ENCODE measurements at regions not wholly inside any gene's neighbourhood (a gene's known extent, or its start where the extent isn't known, plus 50 kb on each side); places are given as distances from the start of the nearest gene placed in this dataset.

DNA sequence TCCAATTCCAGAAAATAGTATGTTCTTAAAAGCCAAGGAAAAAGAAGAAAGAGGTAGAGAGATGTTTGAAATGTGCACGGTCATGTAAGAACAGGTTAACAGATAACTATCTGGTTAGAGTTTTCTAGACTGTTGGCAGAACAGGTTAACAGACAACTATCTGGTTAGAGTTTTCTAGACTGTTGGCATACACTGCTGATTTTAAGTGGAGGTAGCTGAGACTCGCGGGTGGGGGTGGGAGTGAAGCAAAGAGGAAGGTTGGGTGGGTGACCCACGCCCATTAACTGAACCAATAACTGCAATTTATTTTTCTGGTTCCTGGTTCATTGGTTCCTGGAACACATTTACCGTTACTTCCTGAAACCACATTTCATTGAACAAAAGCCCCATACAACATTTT, 157.5 kb downstream of the ELOVL4 start:
- in situ Hi-C loops (cut with MboI; ENCODE audit: low sequenced_read_pairs, unreplicated experiment), result no loop called here
- TF ChIP-seq, protein P1, sequence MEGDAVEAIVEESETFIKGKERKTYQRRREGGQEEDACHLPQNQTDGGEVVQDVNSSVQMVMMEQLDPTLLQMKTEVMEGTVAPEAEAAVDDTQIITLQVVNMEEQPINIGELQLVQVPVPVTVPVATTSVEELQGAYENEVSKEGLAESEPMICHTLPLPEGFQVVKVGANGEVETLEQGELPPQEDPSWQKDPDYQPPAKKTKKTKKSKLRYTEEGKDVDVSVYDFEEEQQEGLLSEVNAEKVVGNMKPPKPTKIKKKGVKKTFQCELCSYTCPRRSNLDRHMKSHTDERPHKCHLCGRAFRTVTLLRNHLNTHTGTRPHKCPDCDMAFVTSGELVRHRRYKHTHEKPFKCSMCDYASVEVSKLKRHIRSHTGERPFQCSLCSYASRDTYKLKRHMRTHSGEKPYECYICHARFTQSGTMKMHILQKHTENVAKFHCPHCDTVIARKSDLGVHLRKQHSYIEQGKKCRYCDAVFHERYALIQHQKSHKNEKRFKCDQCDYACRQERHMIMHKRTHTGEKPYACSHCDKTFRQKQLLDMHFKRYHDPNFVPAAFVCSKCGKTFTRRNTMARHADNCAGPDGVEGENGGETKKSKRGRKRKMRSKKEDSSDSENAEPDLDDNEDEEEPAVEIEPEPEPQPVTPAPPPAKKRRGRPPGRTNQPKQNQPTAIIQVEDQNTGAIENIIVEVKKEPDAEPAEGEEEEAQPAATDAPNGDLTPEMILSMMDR (IDR thresholded peaks at IDR 0.05; ENCODE audit: borderline replicate concordance, control extremely low read depth, extremely low read depth, insufficient read depth, missing control alignments), result no peak
- no peak for DNase-seq (ENCODE audit: low spot score)

DNA sequence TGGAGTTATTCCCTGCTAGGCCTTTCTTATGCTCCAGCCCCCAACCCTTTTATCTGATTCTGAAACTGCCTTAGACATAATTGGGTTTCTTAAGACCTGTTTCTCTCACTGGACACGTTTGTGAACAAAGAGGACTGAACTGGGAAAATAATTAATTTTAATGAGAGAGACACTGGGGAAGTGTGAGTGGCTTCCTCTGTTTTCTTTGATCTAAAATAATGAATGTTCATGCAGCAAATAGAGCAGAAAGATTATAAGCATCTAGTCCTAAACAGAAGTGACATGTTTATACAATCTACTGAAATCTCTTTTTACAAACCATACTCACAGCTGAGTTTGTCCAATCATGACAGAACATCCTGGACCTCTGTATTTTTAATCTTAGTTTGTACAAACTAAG, 157.6 kb downstream of the SH3BGRL2 start:
- no peak for DNase-seq (ENCODE audit: low spot score)
- TF ChIP-seq, protein P1 (IDR thresholded peaks at IDR 0.05; ENCODE audit: borderline replicate concordance, control extremely low read depth, extremely low read depth, insufficient read depth, missing control alignments), result no peak
- in situ Hi-C loops (cut with MboI; ENCODE audit: low sequenced_read_pairs, unreplicated experiment), result no loop called here

DNA sequence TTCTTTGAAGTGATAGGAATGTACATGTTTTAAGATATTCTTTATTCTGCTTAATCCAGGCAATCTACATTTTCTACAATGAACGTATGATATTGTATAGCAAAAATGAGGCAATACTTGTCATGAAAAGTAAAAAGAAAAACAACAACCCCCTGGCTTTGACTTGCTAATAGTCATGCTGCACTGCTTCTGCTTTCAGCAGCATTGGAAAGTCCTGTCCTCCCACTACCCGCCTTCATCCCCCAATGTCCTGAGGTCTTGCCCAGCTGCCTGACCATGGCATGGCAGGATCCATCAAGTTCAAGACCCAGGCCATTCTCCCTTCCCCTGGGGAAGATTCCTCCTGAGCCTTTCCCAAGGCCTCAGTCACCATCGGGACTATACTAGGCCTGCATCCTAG, 156.5 kb downstream of the SH3BGRL2 start:
- TF ChIP-seq, protein P1 (IDR thresholded peaks at IDR 0.05; ENCODE audit: borderline replicate concordance, control extremely low read depth, extremely low read depth, insufficient read depth, missing control alignments), result no peak
- in situ Hi-C loops (cut with MboI; ENCODE audit: low sequenced_read_pairs, unreplicated experiment), result no loop called here
- no peak for DNase-seq (ENCODE audit: low spot score)

DNA sequence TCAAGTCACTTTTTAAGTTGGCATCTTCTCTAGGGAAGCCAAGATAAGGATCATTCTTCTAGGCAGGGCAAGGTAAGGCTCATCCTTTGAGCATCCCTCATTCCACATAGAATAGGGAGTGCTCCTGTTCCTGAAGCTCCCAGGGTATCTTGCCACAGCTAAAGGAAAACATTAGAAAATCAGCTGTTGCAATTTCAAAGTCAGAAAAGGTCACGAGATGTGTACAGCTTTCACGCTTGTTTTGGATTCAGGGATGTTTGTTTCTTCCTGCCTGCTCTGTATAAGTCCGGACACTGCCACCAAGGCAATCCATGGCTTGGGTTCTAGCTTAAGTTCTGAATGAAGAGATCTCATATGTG, 153.2 kb downstream of the SH3BGRL2 start:
- in situ Hi-C loops (cut with MboI; ENCODE audit: low sequenced_read_pairs, unreplicated experiment), result no loop called here
- DNase-seq (ENCODE audit: low spot score), result no peak
- TF ChIP-seq, protein P1 (IDR thresholded peaks at IDR 0.05; ENCODE audit: borderline replicate concordance, control extremely low read depth, extremely low read depth, insufficient read depth, missing control alignments), result no peak

DNA sequence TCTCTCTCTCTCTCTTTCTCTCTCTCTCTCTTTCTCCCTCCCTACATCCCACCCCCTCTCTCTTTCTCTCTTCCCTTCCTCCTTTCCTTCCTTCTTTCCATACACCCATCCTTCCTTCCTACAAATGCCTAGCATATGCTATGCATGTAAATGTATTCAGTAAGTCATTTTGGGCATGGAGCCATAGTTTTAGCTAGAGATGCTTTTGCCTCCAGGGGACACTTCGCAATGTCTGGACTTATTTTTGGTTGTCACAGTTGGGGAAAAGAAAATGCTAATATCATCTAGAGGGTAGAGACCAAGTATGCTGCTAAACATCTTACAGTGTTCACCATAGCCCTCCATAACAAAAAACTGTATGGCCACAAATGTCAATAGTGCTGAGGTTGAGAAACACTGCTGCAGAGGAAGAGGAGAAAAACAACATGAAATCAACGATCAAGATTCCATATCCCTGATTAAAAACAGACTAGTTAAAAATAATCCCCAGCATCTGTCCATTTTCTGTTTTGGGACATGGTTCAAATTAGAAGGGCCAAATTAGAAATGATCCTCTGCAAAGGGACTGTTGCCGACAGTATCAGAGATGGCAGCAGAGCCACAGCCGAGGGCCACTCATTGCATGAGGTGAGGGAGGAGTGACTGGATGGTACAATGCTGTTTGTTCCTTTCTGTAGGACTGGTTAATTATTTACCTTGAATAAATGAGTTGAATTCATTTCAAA, 152.7 kb downstream of the SH3BGRL2 start:
- TF ChIP-seq, protein P1 (IDR thresholded peaks at IDR 0.05; ENCODE audit: borderline replicate concordance, control extremely low read depth, extremely low read depth, insufficient read depth, missing control alignments), result no peak
- DNase-seq (ENCODE audit: low spot score), result no peak
- in situ Hi-C loops (cut with MboI; ENCODE audit: low sequenced_read_pairs, unreplicated experiment), result no loop called here

DNA sequence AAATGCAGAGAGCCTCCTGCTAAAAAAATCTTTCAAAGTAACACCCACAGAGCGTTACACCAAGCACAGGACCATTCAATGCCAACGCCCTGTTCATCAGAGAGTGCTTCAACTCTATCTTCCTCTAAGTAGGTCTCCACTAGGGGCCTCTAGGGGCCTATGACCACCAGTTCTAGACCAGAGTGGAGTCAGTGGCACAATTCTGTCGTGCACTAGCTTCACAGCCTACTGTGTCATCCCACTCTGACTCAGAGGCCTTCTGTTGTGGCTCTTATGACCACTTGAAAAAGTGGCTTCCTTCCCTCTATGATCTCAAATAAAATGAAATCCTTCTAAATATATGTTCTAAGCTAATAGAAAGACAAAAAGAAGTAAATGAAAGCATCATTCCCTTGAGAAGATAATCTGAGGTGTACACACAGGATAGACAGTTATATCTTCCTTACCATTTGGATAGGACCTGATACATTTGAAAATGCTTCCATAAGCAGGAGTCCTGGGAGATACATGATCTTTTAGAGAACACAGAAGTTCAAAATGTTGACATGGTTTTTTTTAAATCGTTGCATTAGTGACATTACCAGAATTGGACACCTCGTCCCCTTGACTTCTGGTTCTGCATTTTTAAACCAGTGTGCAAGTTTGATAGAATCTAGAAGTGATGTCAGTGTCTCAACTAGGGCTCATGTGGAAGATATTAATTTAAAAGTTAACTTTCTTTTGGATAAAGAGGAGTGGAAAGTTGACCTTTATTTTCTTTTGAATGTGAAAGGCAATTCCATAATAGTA, 151.9 kb downstream of the SH3BGRL2 start:
- in situ Hi-C loops (cut with MboI; ENCODE audit: low sequenced_read_pairs, unreplicated experiment), result no loop called here
- no peak for DNase-seq (ENCODE audit: low spot score)
- TF ChIP-seq, protein P1 (IDR thresholded peaks at IDR 0.05; ENCODE audit: borderline replicate concordance, control extremely low read depth, extremely low read depth, insufficient read depth, missing control alignments), result no peak
